ENCODE measurements at regions not wholly inside any gene's neighbourhood (a gene's known extent, or its start where the extent isn't known, plus 50 kb on each side); places are given as distances from the start of the nearest gene placed in this dataset.

DNA sequence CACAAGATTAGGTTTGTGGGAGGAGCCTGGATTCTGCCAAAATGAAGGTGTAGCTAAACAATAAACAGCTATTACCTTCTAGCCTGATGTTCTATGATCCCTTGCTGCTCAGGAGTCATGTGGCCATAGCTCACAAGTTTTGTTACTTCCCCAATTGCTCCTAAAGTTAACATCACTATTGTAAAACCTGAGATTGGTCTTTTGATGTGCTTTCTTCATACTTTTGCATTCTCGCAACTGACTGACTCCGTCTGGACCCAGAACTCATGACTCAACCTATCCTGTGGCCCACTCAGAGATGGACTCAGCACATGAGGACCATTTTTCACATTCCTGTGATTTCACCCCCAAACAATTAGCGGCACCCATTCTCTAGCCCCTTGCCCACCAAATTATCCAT is 69.1 kb downstream of the PTGS2 start:
- no peaks in the 10 kb centered on the region for H3K36me3 ChIP-seq
- TF ChIP-seq, protein P1, sequence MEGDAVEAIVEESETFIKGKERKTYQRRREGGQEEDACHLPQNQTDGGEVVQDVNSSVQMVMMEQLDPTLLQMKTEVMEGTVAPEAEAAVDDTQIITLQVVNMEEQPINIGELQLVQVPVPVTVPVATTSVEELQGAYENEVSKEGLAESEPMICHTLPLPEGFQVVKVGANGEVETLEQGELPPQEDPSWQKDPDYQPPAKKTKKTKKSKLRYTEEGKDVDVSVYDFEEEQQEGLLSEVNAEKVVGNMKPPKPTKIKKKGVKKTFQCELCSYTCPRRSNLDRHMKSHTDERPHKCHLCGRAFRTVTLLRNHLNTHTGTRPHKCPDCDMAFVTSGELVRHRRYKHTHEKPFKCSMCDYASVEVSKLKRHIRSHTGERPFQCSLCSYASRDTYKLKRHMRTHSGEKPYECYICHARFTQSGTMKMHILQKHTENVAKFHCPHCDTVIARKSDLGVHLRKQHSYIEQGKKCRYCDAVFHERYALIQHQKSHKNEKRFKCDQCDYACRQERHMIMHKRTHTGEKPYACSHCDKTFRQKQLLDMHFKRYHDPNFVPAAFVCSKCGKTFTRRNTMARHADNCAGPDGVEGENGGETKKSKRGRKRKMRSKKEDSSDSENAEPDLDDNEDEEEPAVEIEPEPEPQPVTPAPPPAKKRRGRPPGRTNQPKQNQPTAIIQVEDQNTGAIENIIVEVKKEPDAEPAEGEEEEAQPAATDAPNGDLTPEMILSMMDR (IDR thresholded peaks at IDR 0.05): no peak
- intact Hi-C loops (cut with DNase I; ENCODE audit: low total_unique reads): no loop called here

DNA sequence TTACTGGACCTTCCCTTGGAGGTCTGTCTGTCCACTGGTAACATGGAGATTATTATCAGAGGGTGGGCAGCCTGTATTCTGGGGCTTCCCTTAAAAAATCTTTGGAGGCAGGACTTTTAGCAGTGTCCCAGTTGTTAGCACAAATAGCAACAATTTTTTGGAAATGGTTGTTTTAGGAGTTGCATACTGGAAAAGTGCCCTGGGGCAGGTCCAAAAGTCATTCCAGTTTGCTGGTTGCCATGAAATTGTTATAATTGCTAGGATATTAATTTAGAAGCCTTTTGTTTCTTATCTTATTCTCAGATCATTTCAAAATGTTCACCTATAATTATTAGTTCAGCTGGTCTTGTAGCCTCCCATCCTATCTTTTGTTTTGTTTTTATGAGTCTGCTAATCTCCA is 71.0 kb downstream of the PTGS2 start:
- DNase-seq: no peak

More for the DNA sequence above, 69.1 kb downstream of the PTGS2 start:
- Histone ChIP-seq H3K27me3 (no peaks in the 10 kb centered on the region), H3K4me3 (no peak overlapping the region), H3K9me3 (no peaks in the 10 kb centered on the region), H3K27ac (no peak overlapping the region), H3K4me1 (peaks cover 0 to 4% (median 0%) of the 10 kb centered on the region in 4 donors)
- no peak for DNase-seq

DNA sequence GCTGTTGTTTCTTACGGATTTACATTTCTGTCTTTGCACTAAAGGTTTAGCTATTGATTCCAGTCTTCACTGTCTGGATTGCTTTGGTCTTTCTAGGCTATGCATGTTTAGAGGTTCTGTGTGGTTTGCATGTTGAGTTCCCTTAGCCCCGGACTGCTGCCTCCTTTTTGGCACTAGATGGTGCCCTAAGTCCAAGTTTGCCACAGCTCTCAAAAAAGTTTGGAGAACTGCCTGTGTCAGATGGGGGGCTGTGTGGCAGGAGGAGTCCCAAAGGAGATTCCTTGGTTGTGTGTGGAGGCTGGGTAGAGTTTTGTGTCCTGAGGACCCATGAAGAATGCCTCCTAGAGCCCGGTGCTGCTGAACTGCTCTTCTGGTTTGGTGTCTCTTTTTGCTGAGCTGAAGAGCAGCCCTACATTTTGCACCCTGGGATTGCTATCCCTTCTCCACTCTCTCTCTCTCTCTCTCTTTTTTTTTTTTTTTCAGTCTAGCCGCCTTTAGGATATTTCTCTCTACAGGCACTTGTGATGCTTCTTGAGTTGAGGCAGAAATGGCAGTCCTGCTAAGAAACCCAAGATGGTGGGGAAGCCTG is 74.4 kb downstream of the PTGS2 start:
- no peak overlapping the region for H3K27ac ChIP-seq
- H3K9me3 ChIP-seq: no peaks in the 10 kb centered on the region
- peaks cover 0 to 4% (median 0%) of the 10 kb centered on the region in 4 donors for H3K4me1 ChIP-seq
- no peak overlapping the region for H3K4me3 ChIP-seq
- intact Hi-C loops (cut with DNase I; ENCODE audit: low total_unique reads): loop anchor here (5.0 kb wide), 1 partner anchor 381 kb away; no protein-coding TSS in a partner anchor
- H3K27me3 ChIP-seq: no peaks in the 10 kb centered on the region
- TF ChIP-seq, protein P1 (IDR thresholded peaks at IDR 0.05): peak; percentile 25 to 42
- no peaks in the 10 kb centered on the region for H3K36me3 ChIP-seq
- peak in 1 of 2 donors; percentile 32 for DNase-seq

More for the DNA sequence above, 71.0 kb downstream of the PTGS2 start:
- H3K9me3 ChIP-seq: no peaks in the 10 kb centered on the region
- no peak overlapping the region for H3K27ac ChIP-seq
- no peaks in the 10 kb centered on the region for H3K36me3 ChIP-seq
- intact Hi-C loops (cut with DNase I; ENCODE audit: low total_unique reads): loop anchor here (5.0 kb wide), 1 partner anchor 378 kb away; no protein-coding TSS in a partner anchor
- peaks cover 0 to 4% (median 0%) of the 10 kb centered on the region in 4 donors for H3K4me1 ChIP-seq
- no peak overlapping the region for H3K4me3 ChIP-seq
- no peaks in the 10 kb centered on the region for H3K27me3 ChIP-seq
- TF ChIP-seq, protein P1 (IDR thresholded peaks at IDR 0.05): no peak

DNA sequence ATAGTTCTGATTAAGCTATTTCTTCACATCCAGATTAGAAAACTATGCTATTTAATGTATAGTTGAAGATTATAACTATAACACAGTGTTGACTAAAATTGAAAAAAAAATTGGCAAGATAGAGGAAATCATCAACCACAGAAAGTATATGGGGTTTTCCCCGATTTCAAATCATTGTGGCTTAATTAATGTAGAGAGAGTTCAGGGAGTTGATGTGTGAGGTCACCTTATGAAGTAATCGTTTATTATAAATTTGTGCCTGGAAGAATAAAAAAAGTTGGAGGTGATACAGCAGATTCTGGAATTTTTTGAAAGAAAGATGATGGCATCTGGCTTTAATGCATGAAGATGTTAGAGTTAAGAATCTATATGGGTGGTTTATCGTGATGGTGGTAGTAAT is 84.3 kb downstream of the PTGS2 start:
- TF ChIP-seq, protein P1 (IDR thresholded peaks at IDR 0.05): no peak
- intact Hi-C loops (cut with DNase I; ENCODE audit: low total_unique reads): no loop called here

DNA sequence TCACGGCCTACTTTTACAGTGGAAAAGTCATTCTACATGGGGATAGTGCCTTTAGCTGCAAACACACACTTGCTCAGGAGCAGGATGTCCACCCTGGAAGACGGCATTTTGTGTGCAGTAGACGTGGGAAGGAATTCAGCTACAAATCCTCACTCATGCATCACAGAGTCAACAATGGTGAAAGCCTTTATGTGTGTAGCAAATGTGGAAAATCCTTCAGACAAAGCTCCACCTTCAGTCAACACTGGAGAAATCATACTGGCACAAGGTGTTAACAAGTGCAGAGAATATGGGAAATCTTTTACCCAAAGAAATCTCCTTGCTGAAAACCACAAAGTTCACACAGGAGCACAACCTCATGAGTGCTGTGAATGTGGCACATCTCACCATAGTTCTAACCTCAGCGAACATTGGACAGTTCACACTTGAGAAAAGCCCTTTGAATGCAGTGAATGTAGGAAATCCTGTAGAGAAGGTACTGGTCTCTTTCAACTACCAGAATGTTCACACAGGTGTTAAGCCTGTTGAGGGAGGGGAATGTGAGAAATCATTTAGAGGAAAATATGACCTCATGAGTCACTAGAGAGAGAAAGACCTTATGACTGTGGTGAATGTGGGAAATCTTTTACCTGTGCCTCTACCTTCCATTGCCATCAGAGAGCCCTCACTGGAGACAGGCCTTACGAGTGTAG is 101.8 kb downstream of the PTGS2 start:
- H3K4me1 ChIP-seq: peaks cover 0 to 8% (median 0%) of the 10 kb centered on the region in 4 donors
- H3K36me3 ChIP-seq: no peaks in the 10 kb centered on the region
- intact Hi-C loops (cut with DNase I; ENCODE audit: low total_unique reads): no loop called here
- H3K27me3 ChIP-seq: no peaks in the 10 kb centered on the region
- H3K9me3 ChIP-seq: peaks cover 0 to 3% (median 0%) of the 10 kb centered on the region in 3 donors
- TF ChIP-seq, protein P1 (IDR thresholded peaks at IDR 0.05): no peak
- no peak for DNase-seq
- no peak overlapping the region for H3K4me3 ChIP-seq
- H3K27ac ChIP-seq: no peak overlapping the region

More for the DNA sequence above, 84.3 kb downstream of the PTGS2 start:
- Histone ChIP-seq H3K27me3 (no peaks in the 10 kb centered on the region), H3K4me1 (no peaks in the 10 kb centered on the region), H3K4me3 (no peak overlapping the region), H3K27ac (no peak overlapping the region), H3K9me3 (peaks cover 0 to 7% (median 0%) of the 10 kb centered on the region in 3 donors), H3K36me3 (no peaks in the 10 kb centered on the region)
- no peak for DNase-seq

Data from tibial artery (tissue), 4 donors.